Stimulated activated CD4-positive, alpha-beta T cell treated with anti-CD3 and anti-CD28 coated beads, Interleukin-4, amount 100 ng/mL, for 4 hours (primary cell): ENCODE measurements at regions not wholly inside any gene's neighbourhood (a gene's known extent, or its start where the extent isn't known, plus 50 kb on each side); places are given as distances from the start of the nearest gene placed in this dataset.

ENCODE experiments used
- DNase-seq, 2 experiments: peaks; one replicate each; pipeline ENCODE4 v3.0.0-alpha.2; 2020

GRCh38 chr2:47234456-47234855 lies 58.1 kb upstream of the CALM2 start:
- DNase-seq = no peak

- no peak for DNase-seq
These were observed 56.6 kb upstream of the CALM2 start for GRCh38 chr2:47232738-47233415.

GRCh38 chr2:47230418-47230817 lies 54.1 kb upstream of the CALM2 start:
- no peak for DNase-seq

- DNase-seq = no peak
These were observed 51.4 kb upstream of the CALM2 start for GRCh38 chr2:47227532-47228279.

GRCh38 chr2:47226923-47227220 lies 50.6 kb upstream of the CALM2 start:
- DNase-seq = no peak

GRCh38 chr2:47226132-47226922 lies 50.0 kb upstream of the CALM2 start:
- DNase-seq = no peak
